ENCODE measurements at regions not wholly inside any gene's neighbourhood (a gene's known extent, or its start where the extent isn't known, plus 50 kb on each side); places are given as distances from the start of the nearest gene placed in this dataset.

GRCh38 chr3:181764544-181764943 lies 52.8 kb downstream of the SOX2 start:
- no peak for DNase-seq (ENCODE audit: low spot score)
- ATAC-seq (ENCODE audit: low FRiP score): no peak
- no peak for TF ChIP-seq CTCF (IDR thresholded peaks at IDR 0.05)

- DNase-seq (ENCODE audit: low spot score) (no peak), ATAC-seq (ENCODE audit: low FRiP score) (no peak)
- no peak for TF ChIP-seq CTCF (IDR thresholded peaks at IDR 0.05)
Observed at GRCh38 chr3:181770296-181770695, 58.6 kb downstream of the SOX2 start.

- no peak for ATAC-seq (ENCODE audit: low FRiP score)
- no peak for TF ChIP-seq CTCF (IDR thresholded peaks at IDR 0.05)
Observed at GRCh38 chr3:181771120-181771519, 59.4 kb downstream of the SOX2 start.

GRCh38 chr3:181772166-181772565 lies 60.4 kb downstream of the SOX2 start:
- TF ChIP-seq CTCF (IDR thresholded peaks at IDR 0.05): no peak
- no peak for DNase-seq (ENCODE audit: low spot score)
- no peak for ATAC-seq (ENCODE audit: low FRiP score)

More at GRCh38 chr3:181771120-181771519, 59.4 kb downstream of the SOX2 start:
- no peak for DNase-seq (ENCODE audit: low spot score)

- no peak for TF ChIP-seq CTCF (IDR thresholded peaks at IDR 0.05)
- no peak for ATAC-seq (ENCODE audit: low FRiP score)
- DNase-seq (ENCODE audit: low spot score): no peak
Observed at GRCh38 chr3:181773921-181774320, 62.2 kb downstream of the SOX2 start.

- DNase-seq (ENCODE audit: low spot score) (no peak), ATAC-seq (ENCODE audit: low FRiP score) (peak; percentile 66)
- no peak for TF ChIP-seq CTCF (IDR thresholded peaks at IDR 0.05)
Observed at GRCh38 chr3:181782306-181782954, 70.7 kb downstream of the SOX2 start.

- ATAC-seq (ENCODE audit: low FRiP score) (no peak), DNase-seq (ENCODE audit: low spot score) (no peak)
- no peak for TF ChIP-seq CTCF (IDR thresholded peaks at IDR 0.05)
Observed at GRCh38 chr3:181790561-181790960, 78.8 kb downstream of the SOX2 start.
